ENCODE measurements at regions not wholly inside any gene's neighbourhood (a gene's known extent, or its start where the extent isn't known, plus 50 kb on each side); places are given as distances from the start of the nearest gene placed in this dataset.

GRCh38 chr16:73430138-73430537 lies 382.2 kb upstream of the ZFHX3 start:
- BruUV-seq (replicated peaks): no TSS peak
- TF ChIP-seq, protein P1, sequence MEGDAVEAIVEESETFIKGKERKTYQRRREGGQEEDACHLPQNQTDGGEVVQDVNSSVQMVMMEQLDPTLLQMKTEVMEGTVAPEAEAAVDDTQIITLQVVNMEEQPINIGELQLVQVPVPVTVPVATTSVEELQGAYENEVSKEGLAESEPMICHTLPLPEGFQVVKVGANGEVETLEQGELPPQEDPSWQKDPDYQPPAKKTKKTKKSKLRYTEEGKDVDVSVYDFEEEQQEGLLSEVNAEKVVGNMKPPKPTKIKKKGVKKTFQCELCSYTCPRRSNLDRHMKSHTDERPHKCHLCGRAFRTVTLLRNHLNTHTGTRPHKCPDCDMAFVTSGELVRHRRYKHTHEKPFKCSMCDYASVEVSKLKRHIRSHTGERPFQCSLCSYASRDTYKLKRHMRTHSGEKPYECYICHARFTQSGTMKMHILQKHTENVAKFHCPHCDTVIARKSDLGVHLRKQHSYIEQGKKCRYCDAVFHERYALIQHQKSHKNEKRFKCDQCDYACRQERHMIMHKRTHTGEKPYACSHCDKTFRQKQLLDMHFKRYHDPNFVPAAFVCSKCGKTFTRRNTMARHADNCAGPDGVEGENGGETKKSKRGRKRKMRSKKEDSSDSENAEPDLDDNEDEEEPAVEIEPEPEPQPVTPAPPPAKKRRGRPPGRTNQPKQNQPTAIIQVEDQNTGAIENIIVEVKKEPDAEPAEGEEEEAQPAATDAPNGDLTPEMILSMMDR (conservative IDR thresholded peaks at IDR 0.05; ENCODE audit: low read length): no peak

GRCh38 chr16:73428121-73428520 lies 380.2 kb upstream of the ZFHX3 start:
- Histone ChIP-seq H3K27ac (ENCODE audit: low read depth, low read length, poor library complexity, severe bottlenecking) (no peak overlapping the region), H4K20me1 (ENCODE audit: insufficient read depth, low read length) (no peaks in the 10 kb centered on the region), H3K79me2 (ENCODE audit: insufficient read depth, low read depth, low read length) (no peaks in the 10 kb centered on the region), H3K36me3 (ENCODE audit: insufficient read depth, low read length) (no peaks in the 10 kb centered on the region), H3K4me1 (ENCODE audit: insufficient read depth, low read length, poor library complexity, severe bottlenecking) (no peaks in the 10 kb centered on the region), H3K4me2 (ENCODE audit: low read length) (no peak overlapping the region), H3K4me3 (ENCODE audit: low read depth, low read length, poor library complexity, severe bottlenecking) (no peak overlapping the region), H3K9me3 (ENCODE audit: low read length) (no peaks in the 10 kb centered on the region), H2AFZ (ENCODE audit: low read length) (no peak overlapping the region), H3K9me2 (ENCODE audit: insufficient read depth, low read length) (no peaks in the 10 kb centered on the region)
- no peak for DNase-seq (ENCODE audit: low spot score)
- POLR2A ChIA-PET: no interaction called here
- TF ChIP-seq EZH2phosphoT487 (IDR thresholded peaks at IDR 0.05; ENCODE audit: borderline replicate concordance, low read depth, low read length): no peak
- TF ChIP-seq, protein P1 (conservative IDR thresholded peaks at IDR 0.05; ENCODE audit: low read length): no peak
- intact Hi-C loops (cut with micrococcal nuclease; ENCODE audit: unreplicated experiment): no loop called here
- CTCF ChIA-PET (ENCODE audit: unreplicated experiment): no interaction called here
- BruUV-seq (replicated peaks): no TSS peak

More at GRCh38 chr16:73430138-73430537, 382.2 kb upstream of the ZFHX3 start:
- H3K9me3 ChIP-seq (ENCODE audit: low read length): no peaks in the 10 kb centered on the region
- intact Hi-C loops (cut with micrococcal nuclease; ENCODE audit: unreplicated experiment): no loop called here
- ChIA-PET POLR2A (no interaction called here), CTCF (ENCODE audit: unreplicated experiment) (no interaction called here)
- H3K4me3 ChIP-seq (ENCODE audit: low read depth, low read length, poor library complexity, severe bottlenecking): no peak overlapping the region
- H2AFZ ChIP-seq (ENCODE audit: low read length): no peak overlapping the region
- H3K9me2 ChIP-seq (ENCODE audit: insufficient read depth, low read length): no peaks in the 10 kb centered on the region
- no peak overlapping the region for H3K4me2 ChIP-seq (ENCODE audit: low read length)
- H3K27ac ChIP-seq (ENCODE audit: low read depth, low read length, poor library complexity, severe bottlenecking): no peak overlapping the region
- no peak for DNase-seq (ENCODE audit: low spot score)
- no peaks in the 10 kb centered on the region for H3K79me2 ChIP-seq (ENCODE audit: insufficient read depth, low read depth, low read length)
- no peaks in the 10 kb centered on the region for H3K4me1 ChIP-seq (ENCODE audit: insufficient read depth, low read length, poor library complexity, severe bottlenecking)
- no peaks in the 10 kb centered on the region for H4K20me1 ChIP-seq (ENCODE audit: insufficient read depth, low read length)
- H3K36me3 ChIP-seq (ENCODE audit: insufficient read depth, low read length): no peaks in the 10 kb centered on the region

DNA sequence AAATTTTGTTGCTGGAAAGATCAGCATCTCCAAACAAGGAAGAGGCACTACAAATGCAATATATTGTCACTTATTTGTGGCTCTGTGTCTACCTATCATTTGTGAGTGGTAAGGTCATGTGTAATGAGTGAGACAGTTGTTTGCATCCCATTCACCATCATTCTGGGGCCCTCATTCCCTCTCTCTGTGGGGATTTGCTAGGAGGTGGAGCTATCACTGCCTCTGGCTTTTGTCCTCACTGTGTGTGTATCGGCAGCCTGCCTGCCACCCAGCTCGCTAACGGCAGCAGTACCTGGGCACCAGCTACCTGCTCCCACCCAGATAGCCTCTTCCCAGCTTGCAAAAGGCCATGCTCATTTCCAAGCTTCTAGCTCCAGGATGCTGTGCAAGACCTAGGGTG lies 379.2 kb upstream of the ZFHX3 start:
- TF ChIP-seq, protein P1 (conservative IDR thresholded peaks at IDR 0.05; ENCODE audit: low read length): no peak
- no peak for TF ChIP-seq EZH2phosphoT487 (IDR thresholded peaks at IDR 0.05; ENCODE audit: borderline replicate concordance, low read depth, low read length)
- Histone ChIP-seq H3K9me2 (ENCODE audit: insufficient read depth, low read length) (no peaks in the 10 kb centered on the region), H4K20me1 (ENCODE audit: insufficient read depth, low read length) (no peaks in the 10 kb centered on the region), H3K4me2 (ENCODE audit: low read length) (no peak overlapping the region), H3K79me2 (ENCODE audit: insufficient read depth, low read depth, low read length) (no peaks in the 10 kb centered on the region), H3K9me3 (ENCODE audit: low read length) (no peaks in the 10 kb centered on the region), H3K4me3 (ENCODE audit: low read depth, low read length, poor library complexity, severe bottlenecking) (no peak overlapping the region), H3K4me1 (ENCODE audit: insufficient read depth, low read length, poor library complexity, severe bottlenecking) (no peaks in the 10 kb centered on the region), H3K36me3 (ENCODE audit: insufficient read depth, low read length) (no peaks in the 10 kb centered on the region), H3K27ac (ENCODE audit: low read depth, low read length, poor library complexity, severe bottlenecking) (no peak overlapping the region), H2AFZ (ENCODE audit: low read length) (no peak overlapping the region)
- ChIA-PET POLR2A (no interaction called here), CTCF (ENCODE audit: unreplicated experiment) (no interaction called here)
- no peak for DNase-seq (ENCODE audit: low spot score)
- BruUV-seq (replicated peaks): no TSS peak
- intact Hi-C loops (cut with micrococcal nuclease; ENCODE audit: unreplicated experiment): no loop called here

All from OCI-LY7 (cell line).